Peyer's patch (tissue), 4 donors: ENCODE measurements at regions not wholly inside any gene's neighbourhood (a gene's known extent, or its start where the extent isn't known, plus 50 kb on each side); places are given as distances from the start of the nearest gene placed in this dataset.

Experiments
- POLR2A ChIP-seq, 2 donors: fragments of 450-650 bp; IDR thresholded peaks; one replicate each; pipeline ENCODE4 v1.5.1; 2017; ENCODE audit warnings: antibody characterized with exemption in 2 of 2, mild to moderate bottlenecking in 2 of 2, moderate library complexity in 2 of 2
- TF ChIP-seq, protein P1 (sequence below), 6 experiments: fragments of 450-650 bp in 4 of 6; fragments of 200-600 bp in 2 of 6; sonication (generic) in 1 of 6; IDR thresholded peaks; one replicate each; pipeline ENCODE4 v1.5.1; 2017 to 2019; ENCODE audit warnings: antibody characterized with exemption in 6 of 6, mild to moderate bottlenecking in 3 of 6, moderate library complexity in 1 of 6

DNA sequence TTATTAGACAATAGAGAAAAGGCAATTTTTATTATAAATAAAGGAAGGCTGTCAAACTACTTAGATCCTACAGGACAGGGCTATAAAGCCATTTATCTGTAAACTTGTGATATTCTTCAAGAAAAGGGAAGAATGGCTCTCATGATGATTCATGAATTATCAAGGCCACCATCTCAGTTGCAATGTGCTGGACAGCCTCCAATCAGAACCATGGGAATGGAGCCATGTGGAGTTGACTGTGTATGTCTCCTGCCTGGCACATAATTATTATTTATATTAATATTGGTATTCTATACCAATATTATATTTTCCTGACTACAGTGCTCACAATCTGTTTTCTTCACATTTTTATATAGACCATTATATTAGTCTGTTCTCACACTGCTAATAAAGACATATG, 560.5 kb upstream of the MIR17HG start:
- TF ChIP-seq, protein P1, sequence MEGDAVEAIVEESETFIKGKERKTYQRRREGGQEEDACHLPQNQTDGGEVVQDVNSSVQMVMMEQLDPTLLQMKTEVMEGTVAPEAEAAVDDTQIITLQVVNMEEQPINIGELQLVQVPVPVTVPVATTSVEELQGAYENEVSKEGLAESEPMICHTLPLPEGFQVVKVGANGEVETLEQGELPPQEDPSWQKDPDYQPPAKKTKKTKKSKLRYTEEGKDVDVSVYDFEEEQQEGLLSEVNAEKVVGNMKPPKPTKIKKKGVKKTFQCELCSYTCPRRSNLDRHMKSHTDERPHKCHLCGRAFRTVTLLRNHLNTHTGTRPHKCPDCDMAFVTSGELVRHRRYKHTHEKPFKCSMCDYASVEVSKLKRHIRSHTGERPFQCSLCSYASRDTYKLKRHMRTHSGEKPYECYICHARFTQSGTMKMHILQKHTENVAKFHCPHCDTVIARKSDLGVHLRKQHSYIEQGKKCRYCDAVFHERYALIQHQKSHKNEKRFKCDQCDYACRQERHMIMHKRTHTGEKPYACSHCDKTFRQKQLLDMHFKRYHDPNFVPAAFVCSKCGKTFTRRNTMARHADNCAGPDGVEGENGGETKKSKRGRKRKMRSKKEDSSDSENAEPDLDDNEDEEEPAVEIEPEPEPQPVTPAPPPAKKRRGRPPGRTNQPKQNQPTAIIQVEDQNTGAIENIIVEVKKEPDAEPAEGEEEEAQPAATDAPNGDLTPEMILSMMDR (IDR thresholded peaks at IDR 0.05), result no peak
- TF ChIP-seq POLR2A (IDR thresholded peaks at IDR 0.05), result no peak
